ENCODE measurements at regions not wholly inside any gene's neighbourhood (a gene's known extent, or its start where the extent isn't known, plus 50 kb on each side); places are given as distances from the start of the nearest gene placed in this dataset.
"Not testable (repeated sequence)": the region's sequence is repeated elsewhere in the genome, so short reads cannot be mapped to it uniquely, and the experiment has no call there.

GRCh38 chr20:19834783-19835182 lies 76.7 kb downstream of the RIN2 start:
- no peak for DNase-seq

- no peak for DNase-seq
Observed at GRCh38 chr20:19835533-19836222, 77.6 kb downstream of the RIN2 start.

GRCh38 chr20:19838468-19838867 lies 80.4 kb downstream of the RIN2 start:
- DNase-seq: no peak

- no peak for DNase-seq
Observed at GRCh38 chr20:19839053-19839452, 81.0 kb downstream of the RIN2 start.

- no peak for DNase-seq
Observed at GRCh38 chr20:19840111-19840710, 82.2 kb downstream of the RIN2 start.

- no peak for DNase-seq
Observed at GRCh38 chr20:19841740-19842139, 83.7 kb downstream of the RIN2 start.

GRCh38 chr20:19844850-19845249 lies 86.8 kb downstream of the RIN2 start:
- not testable (repeated sequence) for DNase-seq

- no peak for DNase-seq
Observed at GRCh38 chr20:19847383-19847782, 89.3 kb downstream of the RIN2 start.

- no peak for DNase-seq
Observed at GRCh38 chr20:19849341-19850197, 91.5 kb downstream of the RIN2 start.

GRCh38 chr20:19850198-19850533 lies 92.1 kb downstream of the RIN2 start:
- no peak for DNase-seq

GRCh38 chr20:19851861-19852260 lies 93.8 kb downstream of the RIN2 start:
- DNase-seq: no peak

- no peak for DNase-seq
Observed at GRCh38 chr20:19855416-19855815, 97.4 kb downstream of the RIN2 start.

- DNase-seq: no peak
Observed at GRCh38 chr20:19858466-19859371, 100.7 kb downstream of the RIN2 start.

- no peak for DNase-seq
Observed at GRCh38 chr20:19859444-19859843, 101.4 kb downstream of the RIN2 start.

GRCh38 chr20:19860737-19861136 lies 102.7 kb downstream of the RIN2 start:
- peak; percentile 66 for DNase-seq

GRCh38 chr20:19861147-19861759 lies 103.2 kb downstream of the RIN2 start:
- no peak for DNase-seq

GRCh38 chr20:19864130-19864529 lies 106.1 kb downstream of the RIN2 start:
- DNase-seq: no peak

GRCh38 chr20:19866070-19866469 lies 108.0 kb downstream of the RIN2 start:
- no peak for DNase-seq

GRCh38 chr20:19867074-19867473 lies 109.0 kb downstream of the RIN2 start:
- DNase-seq: no peak

GRCh38 chr20:19867940-19868371 lies 109.9 kb downstream of the RIN2 start:
- DNase-seq: no peak

GRCh38 chr20:19868441-19868840 lies 110.4 kb downstream of the RIN2 start:
- DNase-seq: no peak

- DNase-seq: no peak
Observed at GRCh38 chr20:19872001-19872400, 113.9 kb downstream of the RIN2 start.

Data from activated CD4-positive, alpha-beta T cell treated with anti-CD3 and anti-CD28 coated beads, Interleukin-2, amount 50 U/mL, for 16 hours (primary cell).